CD4-positive, alpha-beta T cell treated with Interleukin-21 for 1 hour (primary cell): ENCODE measurements at regions not wholly inside any gene's neighbourhood (a gene's known extent, or its start where the extent isn't known, plus 50 kb on each side); places are given as distances from the start of the nearest gene placed in this dataset.

ENCODE experiments used
- DNase-seq: peaks from one replicate; pipeline ENCODE4 v3.0.0-alpha.2; 2020

DNA sequence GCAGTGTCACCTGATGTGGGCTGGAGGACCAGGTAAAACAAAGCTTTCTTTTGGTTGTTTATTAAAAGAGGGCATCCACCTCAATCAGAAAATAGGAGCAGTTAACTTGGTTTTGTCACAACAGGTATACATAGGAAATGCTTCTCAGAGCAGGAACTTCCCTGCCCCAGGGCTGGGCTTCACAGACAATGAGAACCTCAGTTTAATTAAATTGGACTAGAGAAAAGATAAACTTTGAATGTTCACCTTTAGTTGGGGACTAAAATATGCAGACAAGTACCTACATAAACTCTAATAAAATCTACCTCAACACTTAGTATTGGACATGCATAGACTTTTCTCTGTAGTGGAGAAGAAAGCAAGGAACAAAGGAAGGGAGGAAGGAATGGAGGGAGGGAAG, 392.0 kb downstream of the ENC1 start:
- DNase-seq, result no peak

DNA sequence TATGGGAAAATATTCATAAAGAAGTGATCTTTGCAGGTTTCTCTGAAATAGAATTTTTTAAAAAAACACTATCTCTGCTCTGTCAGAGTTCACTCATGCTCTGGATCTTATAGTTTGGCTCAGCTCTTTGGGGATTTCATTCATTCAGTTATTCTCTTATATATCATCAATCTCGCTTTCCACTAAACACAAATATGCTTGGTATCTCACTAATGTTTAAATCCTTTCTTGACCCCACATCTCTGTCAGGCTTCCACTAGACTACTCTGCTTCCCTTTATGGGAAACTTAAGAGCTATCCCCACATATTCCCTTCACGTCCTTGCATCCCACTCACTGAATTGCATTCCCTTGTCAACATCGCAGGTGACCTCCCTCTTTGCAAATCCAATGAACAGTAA, 396.1 kb downstream of the ENC1 start:
- DNase-seq, result no peak

DNA sequence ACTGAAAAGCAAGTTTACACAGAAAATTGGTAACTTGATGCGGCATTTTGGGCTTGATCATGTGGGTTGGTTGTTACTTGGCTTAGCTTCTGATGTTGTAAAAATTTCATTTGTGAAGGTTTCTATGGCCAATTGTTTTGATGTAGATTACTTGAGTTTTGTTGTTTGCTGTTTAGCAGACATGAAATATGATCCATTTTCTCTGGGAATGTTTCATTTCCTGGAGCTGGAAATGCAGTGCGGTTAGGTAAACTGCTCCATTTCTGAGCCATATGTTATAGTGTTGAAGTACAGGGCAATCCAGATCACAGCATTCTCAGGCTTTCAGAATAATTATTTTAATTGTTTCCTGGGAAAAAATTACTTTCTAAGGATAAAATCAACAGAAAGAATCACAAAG, 396.9 kb downstream of the ENC1 start:
- DNase-seq, result no peak

DNA sequence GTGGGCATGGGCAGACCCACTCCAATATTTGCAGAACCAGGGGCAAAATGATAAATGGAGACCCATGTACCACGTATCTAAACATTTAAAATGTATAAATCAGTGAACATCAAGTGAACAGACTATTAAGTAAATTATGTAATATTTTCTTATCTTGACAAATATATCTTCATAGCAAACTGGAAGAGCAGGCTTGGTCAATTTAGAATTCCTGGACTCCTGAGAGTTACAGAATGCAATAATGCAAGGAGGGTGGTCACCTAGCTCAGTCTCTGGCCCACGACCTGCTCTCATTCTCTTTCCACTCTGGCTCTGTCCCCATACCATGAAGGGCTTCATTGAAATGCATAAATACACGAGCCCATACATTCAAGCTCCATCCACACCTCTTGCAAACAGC, 398.0 kb downstream of the ENC1 start:
- DNase-seq, result no peak

DNA sequence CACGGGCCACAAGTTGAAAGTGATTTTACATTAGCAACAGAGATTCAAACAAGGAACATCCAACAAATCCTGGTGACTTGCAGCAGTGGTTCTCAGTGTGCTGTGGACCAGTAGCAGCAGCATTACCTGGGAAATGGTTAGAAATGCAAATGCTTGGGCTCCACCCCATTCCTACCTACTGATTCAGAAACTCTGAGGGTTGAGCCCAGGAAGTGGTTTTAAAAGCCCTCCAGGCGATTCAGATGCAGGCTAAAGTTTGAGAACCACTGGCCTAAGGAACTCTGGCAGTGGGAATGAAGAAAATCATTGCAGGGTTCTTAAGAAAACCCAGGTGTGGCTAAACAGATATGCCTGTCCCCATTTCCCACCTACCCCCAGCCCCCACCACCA, 398.8 kb downstream of the ENC1 start:
- no peak for DNase-seq

DNA sequence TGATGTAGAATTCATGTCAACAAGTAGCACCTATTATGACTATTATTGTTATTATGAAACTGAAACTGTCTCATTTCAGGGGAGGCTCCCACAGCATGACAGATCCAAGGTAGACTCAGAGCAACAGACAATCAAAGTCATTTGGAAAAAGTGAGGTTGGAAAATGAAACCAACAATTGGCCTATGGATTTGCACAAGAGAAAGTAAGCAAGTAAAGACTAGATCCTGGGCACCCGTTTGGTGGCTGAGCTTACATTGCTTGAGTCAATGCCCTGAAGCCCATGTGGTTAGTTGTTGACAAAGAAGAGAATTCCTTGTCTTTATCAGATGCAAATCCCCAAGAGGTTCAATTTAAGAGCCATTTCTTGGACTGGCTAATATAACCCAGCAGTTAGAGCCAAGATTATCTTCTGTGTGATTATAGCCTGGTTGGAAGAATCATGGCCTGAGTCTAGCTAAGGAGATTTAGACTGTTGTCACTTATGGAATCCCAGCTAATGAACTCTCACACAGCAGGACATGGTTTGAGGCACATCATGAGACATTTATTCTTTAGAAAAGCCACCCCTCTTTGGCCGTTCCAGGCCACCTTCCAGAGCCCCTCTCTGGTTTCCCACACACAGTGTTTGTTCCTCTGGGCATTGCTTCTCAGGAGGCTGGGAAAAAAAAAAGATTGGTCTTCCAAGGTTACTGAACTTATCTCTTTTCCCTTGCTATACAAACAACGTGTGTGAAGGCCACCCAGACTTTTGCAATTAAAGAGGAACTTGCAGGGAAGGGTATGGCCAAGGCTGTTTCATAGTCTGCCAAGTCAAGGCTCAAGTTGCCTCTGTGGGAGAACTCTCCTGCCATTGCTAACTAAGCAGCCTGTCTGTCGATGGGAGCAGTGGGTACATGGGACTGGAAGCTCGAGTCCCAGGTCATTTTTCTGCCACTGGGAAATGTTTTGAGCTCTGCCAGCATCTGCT, 399.5 kb downstream of the ENC1 start:
- DNase-seq, result no peak

DNA sequence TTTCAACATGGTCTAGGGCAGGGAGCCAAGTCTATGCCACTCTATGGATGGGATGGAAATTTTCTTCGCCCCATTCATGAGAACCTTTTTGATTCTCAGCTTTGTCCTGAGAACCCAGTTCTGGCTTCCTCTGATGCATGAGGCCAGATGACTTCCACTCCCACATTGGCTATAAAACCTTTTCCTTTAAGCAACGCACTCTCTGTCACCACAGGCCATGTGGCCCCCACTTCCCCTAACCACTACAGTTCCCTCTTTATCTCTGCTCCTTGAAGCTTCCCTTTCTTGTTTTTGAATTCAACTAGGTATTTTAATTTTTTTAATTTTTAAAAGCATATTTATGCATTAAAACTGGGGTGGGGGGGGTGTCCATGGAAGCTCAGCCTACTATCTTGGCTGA, 401.3 kb downstream of the ENC1 start:
- DNase-seq, result peak; percentile 4

DNA sequence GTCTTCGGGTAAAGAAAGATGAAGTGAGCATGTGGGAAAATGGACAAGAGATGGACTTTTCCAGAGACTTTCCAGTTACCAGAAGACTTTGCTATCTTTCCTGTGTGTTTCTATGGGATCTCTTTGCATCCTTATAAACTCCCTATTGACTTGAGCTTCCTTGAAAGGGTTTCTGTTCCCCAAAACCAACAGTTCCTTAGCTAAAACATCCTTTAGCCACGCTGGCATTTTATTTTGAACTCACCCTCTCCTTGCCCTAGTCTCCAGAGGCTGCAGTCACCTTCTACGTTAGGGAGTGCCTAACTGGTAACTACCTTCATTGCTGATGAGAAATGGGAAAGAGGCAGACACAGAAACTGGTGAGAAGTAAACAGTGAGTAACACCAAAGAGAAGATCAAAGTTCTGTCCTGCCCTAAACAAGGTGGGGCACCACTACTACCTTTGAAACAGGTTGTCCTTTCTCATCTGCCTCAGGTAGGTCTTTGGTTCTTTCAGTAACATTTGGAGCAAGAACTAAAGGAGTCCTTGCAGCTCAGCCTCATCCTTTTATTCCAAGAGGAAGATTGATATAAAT, 402.9 kb downstream of the ENC1 start:
- no peak for DNase-seq

DNA sequence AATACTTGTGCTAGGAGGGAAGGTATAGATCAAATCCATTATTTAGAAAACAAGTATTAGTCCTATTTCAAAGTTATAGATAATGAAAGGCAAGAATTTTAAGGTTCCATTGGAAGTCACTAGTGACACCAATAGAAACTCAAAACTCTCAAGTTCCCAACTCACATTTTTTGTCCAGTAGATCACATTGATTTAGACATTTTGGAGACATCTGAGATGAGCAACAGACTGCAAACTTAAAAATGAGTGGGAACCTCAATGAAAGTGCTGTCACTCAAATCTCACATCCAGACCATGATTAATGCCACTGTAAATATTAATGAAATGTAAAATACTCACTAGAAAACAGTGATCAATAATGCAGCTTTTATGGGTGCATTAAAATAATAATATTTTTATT, 405.0 kb downstream of the ENC1 start:
- no peak for DNase-seq

DNA sequence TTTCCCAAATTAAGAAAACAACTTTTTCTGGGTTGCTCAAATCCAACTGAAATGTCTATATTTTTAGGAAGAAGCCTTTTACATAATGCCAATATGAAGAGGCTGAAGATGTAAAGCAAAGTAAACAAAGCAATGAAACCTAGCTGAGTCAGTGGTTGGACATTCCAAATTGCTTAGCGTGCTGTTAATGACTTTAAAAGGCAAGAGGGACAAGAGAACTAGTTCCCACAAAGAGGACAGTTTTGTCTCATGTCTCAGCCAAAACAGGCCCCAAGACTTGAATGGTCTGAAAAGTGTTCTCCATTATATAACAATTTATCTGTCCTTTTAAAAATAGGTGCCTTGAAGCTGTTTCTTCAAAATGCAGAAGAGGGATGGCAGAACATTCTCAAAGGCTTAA, 407.0 kb downstream of the ENC1 start:
- DNase-seq, result no peak

DNA sequence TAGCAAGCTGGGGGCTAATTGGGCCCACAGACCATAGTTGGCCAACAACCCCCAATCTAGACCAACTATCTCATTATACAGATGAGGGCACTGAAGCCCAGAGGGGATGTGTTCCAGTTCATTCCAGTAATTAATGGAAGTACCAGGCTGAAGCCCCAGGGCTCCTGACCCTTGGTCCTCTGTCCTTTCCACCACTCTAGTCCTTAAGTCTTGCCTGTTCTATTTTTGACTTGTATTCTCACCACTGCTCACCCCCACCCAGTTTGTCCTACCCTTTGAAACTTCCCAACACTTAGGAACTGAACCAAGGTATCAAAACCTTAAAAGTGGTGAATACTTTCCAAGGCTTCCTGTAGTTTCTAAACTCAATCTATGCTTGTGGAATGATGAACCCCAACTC, 407.4 kb downstream of the ENC1 start:
- DNase-seq, result no peak

DNA sequence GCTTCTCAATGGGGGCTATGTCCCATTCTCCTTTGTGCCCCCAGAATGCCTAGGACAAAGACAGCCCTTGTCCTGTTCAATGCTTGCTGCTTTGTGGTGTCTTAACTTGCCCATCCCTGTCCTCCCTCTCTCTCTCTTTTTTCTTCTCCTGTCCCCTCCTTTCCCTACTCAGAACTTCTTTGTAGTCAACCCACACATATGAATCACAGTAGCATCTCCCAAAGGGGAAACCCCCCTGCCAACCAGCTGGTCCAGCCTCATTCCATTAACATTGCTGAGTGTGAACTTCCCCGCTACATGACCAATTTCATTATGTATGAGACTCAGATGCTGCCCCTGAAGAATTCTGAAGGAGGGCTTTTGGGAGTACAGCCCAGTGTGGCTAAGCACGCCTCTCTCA, 408.3 kb downstream of the ENC1 start:
- DNase-seq, result no peak

DNA sequence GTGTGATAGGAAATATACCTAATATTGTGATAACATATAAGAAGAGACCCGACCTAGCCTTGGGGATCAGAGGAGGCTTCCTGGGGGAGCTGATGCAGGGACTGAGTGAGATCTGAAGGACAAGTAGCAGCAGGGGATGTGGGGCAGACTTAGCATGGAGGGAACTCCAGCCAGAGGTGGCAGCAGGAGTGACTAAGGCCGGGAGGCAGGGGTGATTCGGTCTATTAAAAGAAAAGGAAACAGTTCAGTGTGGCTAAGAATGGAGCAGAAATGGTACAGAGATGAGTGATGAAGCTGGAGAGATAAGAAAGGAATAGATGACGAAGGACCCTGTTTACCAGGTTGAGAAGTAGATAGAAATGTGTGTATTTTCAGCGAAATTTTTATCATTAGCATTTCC, 408.8 kb downstream of the ENC1 start:
- DNase-seq, result no peak

DNA sequence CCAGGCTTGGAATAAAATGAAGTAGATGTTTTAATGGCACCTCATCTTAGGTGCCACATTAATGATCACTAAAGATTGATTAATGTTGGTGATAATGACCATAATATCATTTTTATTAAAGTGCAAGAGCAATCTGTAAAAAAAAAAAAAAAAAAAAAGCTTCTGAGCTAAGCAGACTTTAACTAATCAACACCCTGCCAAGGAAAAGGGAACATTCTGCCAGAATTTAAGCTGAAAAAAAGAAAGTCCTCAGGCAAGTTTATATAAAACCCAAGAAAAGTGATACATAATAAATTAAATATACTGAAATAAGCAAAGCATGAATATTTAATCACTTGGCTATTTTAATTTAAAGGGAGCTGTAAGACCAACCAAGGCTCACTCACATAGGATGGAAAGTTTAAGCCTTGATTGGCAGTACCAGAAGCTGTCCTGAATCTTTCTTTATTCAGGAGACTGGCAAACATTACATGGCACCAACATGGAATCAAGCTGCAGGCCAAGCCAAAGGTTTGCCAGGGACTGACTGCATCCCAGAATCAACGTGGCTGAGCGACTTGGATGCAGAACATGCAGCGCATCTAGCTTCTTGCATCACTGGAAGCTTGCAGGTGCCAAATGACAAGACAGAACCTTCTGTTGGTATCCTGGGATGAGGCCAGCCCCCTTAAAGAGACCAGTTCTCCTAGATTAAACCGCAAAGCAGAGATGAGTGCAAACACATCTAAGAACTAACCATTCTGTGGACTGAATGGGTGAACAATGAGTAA, 413.6 kb downstream of the ENC1 start:
- no peak for DNase-seq

DNA sequence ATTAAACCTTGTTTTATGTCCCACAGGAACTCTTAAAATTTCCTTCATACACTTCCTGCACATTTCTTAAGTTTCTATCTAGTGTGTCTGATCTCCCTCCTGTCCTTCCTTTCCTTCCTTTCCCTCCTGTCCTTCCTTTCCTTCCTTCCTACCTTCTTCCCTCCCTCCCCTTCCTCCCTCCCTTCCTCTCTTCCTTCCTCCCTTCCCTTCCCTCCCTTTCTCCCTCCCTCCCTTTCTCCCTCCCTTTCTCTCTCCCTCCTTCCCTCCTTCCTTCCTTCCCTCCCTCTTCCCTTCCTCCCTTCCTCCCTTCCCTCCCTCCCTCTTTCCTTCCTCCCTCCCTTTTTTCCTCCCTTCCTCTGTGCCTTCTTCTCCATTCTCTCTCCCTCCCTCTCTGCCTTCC, 414.9 kb downstream of the ENC1 start:
- no peak for DNase-seq

DNA sequence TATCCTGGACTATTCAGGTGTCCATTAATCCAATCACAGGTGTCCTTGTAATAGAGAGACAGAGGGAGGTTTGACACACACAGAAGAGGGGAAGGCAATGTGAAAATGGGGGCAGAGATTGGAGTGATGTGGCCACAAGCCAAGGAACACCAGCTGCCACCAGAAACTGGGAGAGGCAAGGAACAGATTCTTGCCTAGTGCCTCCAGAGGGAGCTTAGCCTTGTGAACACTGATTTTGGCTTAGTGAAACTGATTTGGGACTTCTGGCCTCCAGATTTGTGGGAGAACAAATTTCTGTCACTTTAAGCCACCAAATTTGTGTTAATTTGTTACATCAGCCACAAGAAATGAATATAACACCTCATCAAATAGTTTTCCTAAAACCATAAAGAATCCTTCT, 416.2 kb downstream of the ENC1 start:
- no peak for DNase-seq

DNA sequence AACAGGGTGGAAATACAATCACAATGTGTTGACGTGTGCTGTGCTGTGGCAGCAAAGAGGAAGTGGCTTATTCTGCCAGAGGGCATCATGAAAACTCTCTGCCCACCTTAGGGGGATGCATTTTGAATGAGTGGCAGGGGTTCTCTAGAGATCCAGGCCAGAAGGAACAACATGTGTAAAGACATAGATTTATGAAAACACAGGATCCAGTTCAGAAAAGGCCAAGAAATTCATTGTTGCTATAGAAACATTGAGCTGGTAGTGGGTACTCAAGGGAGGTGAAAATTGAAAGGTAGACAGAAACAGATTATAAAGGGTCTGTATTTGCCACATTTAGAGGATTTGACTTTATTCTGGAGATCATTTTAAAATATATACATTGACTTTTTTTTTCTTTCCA, 417.7 kb downstream of the ENC1 start:
- DNase-seq, result no peak

DNA sequence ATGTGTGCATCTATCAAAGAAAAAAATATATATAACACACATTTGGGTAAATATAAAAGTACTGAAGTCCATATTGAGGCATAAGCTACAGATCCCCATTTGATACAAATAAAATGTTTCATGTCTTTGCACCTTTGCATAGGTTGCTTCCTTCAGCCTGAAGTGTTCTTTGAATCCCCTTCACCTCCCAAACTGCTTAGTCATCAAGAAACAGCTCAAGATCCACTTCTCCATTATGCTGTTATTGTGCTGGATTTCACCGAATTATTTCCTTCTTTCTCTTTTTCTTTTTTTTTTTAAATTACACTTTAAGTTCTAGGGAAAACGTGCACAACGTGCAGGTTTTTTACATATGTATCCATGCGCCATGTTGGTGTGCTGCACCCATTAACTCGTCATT, 419.1 kb downstream of the ENC1 start:
- DNase-seq, result no peak

DNA sequence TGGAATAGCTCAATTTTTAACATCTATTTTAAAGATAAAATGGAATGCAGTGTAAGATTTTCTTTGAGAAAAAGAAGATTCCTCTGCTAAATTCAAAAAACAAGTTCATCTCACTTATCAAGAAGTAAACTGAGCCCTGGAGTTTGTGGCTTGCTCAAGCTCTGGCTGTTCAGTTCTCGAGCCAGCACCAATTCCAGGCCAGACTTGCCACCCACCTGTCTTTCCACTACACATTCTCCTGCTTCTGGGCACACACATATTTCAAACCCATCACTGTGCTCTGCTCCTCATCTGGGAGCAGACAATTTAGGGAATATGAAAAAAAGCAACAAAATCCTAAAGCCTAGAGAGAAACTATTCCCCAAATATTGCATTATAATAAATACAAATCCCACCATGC, 424.5 kb downstream of the ENC1 start:
- DNase-seq, result no peak

DNA sequence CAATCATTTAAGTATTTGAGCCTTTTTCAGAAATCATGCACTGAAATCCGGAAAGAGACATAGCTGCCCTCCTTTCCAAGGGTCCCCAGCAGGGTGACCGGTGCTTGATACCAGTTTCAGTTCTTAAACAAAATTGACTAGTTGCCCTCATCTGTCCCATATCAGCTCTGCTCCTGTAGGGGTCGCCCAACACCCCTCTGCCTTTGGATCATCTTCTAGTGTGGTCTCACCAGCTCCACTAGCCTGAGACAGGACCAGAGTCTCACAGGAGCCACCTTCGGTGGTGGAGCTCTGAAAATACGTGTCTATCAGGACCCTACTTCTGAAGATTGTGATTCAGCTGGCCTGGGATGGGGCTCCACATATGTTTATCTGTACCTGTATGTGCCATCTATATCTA, 428.2 kb downstream of the ENC1 start:
- DNase-seq, result no peak

DNA sequence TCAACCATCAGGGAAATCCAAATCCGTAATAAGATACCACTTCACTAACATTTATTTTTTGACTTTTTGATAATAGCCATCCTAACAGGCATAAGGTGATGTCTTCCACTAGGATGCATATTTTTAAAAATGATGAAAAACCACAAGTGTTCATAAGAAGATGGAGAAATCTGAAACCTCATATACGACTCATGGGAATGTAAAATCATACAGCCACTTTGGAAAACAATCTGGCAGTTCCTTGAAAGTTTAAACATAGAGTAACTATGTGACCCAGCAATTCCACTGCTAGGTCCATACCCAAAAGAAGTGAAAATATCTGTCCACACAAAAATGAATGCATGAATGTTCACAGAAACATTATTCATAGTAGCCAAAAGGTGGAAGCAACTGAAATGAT, 431.0 kb downstream of the ENC1 start:
- no peak for DNase-seq

DNA sequence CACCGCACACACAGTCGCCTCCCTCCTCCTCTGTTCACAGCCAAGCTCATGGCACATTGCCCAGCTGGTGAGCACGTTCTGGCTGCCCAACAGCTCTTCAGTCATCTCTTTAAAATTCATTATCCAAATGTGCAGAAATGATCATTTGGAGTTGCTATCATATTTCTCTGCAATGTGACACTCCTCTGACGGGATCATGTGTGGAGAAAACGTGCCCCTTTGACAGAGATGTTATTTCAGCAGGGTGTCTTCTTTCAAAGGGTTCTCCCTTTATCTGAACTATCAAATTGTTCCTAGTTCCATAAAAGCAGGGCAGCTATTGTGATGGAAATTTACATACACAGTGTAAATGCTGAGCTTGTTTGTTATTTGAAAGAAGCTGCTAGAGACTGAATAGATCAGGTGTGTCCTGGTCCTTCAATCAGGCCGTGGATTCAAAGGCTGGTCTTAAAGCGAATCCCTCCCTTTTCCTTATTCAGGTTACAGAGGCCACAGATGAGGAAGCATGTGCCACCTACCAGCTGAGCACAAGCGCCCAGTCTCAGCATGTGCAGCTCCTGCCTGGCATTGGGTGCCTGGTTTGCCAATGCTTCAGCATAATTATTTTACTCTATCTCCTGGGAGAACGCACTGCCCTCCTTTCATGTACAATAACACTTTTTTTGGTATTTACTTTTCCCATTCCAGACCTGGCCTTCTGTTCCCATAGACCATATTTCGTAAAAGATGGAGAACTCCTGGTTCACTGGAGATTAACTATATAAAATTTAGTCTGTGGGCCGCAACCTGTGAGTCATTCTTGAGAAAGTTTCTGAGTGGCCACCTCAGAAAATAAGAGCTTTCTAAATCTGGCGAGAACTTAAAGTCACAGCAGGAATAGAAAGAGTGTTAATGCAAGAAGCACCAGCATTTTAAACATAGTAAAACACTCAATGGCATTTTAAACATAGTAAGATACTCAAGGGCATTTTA, 433.7 kb downstream of the ENC1 start:
- DNase-seq, result no peak
